Prostate gland (tissue), 2 donors: ENCODE measurements at regions not wholly inside any gene's neighbourhood (a gene's known extent, or its start where the extent isn't known, plus 50 kb on each side); places are given as distances from the start of the nearest gene placed in this dataset.

Source experiments
- CTCF ChIP-seq, 4 experiments: fragments of 200-600 bp in 2 of 4; fragments of 450-650 bp in 2 of 4; sonication (generic) in 2 of 4; IDR thresholded peaks; 1 replicate in 3 of 4; 2 replicates in 1 of 4; pipeline ENCODE4 v1.5.1; 2016 to 2019; ENCODE audit warnings: antibody characterized with exemption in 4 of 4, mild to moderate bottlenecking in 2 of 4, moderate library complexity in 2 of 4
- POLR2A ChIP-seq: fragments of 450-650 bp; IDR thresholded peaks from one replicate; pipeline ENCODE4 v1.6.1; 2016; ENCODE audit warnings: antibody characterized with exemption, mild to moderate bottlenecking
- POLR2AphosphoS5 ChIP-seq: sonication (generic); formaldehyde crosslinking; IDR thresholded peaks from one replicate; pipeline ENCODE4 v1.6.1; 2017; ENCODE audit warnings: antibody characterized with exemption

GRCh38 chr12:90399357-90399756, 555.6 kb downstream of the CCER1 start:
- TF ChIP-seq CTCF (IDR thresholded peaks at IDR 0.05) = no peak
- no peak for TF ChIP-seq POLR2A
- TF ChIP-seq POLR2AphosphoS5 = no peak
